22Rv1 (cell line): ENCODE measurements at regions not wholly inside any gene's neighbourhood (a gene's known extent, or its start where the extent isn't known, plus 50 kb on each side); places are given as distances from the start of the nearest gene placed in this dataset.

ENCODE experiments used
- CTCF ChIP-seq: fragments of 450-650 bp; IDR thresholded peaks from 2 replicates; pipeline ENCODE4 v1.5.1; 2017; ENCODE audit warnings: mild to moderate bottlenecking
- ZFX ChIP-seq: fragments of 450-650 bp; IDR thresholded peaks from 2 replicates; pipeline ENCODE4 v1.6.1; 2017; ENCODE audit warnings: antibody characterized with exemption, borderline replicate concordance

GRCh38 chr2:129914538-129915302, 64.7 kb upstream of the RAB6C start:
- TF ChIP-seq CTCF (no peak), ZFX (no peak)
